ENCODE measurements at regions not wholly inside any gene's neighbourhood (a gene's known extent, or its start where the extent isn't known, plus 50 kb on each side); places are given as distances from the start of the nearest gene placed in this dataset.
A peak's percentile ranks its signal among the peaks of the same experiment; 100 is the strongest.
"Not testable (repeated sequence)": the region's sequence is repeated elsewhere in the genome, so short reads cannot be mapped to it uniquely, and the experiment has no call there.

DNA sequence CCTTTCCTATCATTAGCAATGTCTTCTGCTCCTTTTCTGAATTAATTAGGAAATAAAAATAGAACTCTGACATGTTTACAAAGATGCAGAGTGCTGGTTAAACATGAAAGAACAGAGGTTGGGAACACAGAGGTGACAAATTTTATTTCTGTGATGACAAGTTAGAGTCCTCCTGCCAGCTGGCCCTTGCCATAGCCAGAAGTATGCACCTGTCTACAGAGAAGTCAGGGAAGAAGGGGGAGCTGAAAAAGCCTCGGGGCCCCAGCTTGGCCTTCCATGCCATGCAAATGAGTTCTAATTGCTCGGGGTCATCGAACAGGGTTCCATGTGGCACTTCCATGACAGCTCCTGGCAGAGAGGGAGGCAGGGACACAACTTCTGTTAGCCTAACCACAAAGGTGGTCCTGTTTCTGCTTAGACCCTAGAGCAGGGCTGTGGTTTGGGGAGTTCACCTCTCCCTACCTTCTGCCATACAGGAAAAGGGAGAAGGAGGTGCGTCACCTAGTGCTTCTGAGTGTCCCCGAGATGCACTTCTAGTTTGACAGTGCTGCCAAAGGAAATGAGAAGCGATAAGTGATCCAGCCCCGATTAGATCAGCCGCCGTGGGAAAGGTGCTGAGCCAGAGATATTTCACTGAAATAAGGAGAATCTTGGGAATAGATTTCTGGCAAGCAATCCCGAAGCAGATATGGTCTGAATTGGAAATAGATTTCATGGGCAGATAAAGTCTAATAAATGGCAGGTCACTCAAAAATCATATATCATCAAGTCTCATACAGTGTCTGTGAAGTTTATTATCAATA is 155.8 kb upstream of the FOXN3 start:
- DNase-seq (ENCODE audit: low spot score): no peak

DNA sequence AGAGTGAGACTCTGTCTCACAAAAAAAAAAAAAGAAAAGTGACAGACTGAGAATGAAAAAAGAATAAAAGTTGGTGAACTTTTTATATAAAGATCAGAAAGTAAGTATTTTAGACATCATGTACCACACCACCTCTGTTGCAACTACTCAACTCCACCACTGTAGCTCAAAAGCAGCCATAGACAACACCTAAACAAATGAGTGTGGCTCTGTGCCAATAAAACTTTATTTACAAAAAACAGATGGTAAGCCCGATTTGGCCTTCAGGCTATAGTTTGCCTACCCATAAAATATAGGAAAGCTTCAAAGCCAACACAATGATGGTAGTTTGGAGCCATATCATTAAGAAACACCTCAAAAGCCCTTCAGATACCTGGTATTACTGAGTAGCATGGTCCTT is 154.5 kb upstream of the FOXN3 start:
- no peak for DNase-seq (ENCODE audit: low spot score)

DNA sequence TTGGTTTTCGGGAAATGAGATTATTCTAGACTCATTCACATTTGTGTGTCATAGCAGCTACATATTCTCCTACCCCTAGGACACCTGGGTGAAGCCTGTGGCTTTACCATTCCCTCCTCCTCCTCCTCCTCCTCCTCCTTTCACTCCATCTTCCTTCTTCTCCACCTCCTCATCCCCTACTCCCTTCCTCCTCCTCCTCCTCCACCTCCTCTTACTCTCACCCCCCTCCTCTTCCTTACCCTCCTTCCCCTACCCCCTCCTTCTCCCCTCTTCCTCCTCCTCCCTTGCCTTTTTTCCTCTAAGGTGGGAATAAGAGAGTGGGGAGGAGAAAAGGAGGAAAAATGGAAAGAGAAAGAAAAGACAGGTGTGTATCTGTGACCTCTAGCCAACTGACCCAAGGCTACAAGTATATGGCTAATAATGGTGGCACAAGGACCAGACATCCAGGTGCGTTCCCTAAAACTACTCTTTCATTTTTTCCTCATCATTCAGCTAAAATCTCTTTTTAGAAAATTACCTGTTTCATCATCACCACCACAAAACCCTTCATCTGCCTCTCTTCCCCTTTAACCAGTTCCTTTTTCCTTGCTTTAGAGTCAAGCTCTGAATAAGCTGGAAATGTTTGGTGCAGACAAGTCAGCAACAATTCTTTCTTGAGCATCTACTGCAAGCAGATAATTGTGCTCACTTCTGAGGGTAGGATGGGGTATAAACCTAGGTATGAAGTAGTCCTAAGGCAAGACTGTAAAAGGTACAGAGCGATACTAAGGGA is 149.8 kb upstream of the FOXN3 start:
- no peak for DNase-seq (ENCODE audit: low spot score)

DNA sequence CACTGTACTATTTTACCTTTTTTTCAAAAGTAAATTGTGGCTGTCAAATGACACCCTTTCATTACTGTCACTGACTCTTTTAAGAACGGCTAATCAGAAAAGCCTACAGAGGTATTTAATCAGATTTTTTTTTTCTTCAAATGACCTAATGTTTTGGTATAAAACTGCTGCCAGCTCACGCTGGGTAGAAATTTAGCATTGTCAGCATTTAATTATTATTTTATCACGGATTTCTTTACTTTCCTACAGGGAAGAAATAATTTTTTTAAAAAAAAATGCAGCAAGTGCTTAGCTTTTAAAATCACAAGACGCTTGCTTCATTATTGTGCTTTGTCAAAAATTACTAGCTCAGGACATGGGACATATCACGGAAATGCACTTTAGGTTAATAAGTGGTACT is 149.1 kb upstream of the FOXN3 start:
- DNase-seq (ENCODE audit: low spot score): no peak

DNA sequence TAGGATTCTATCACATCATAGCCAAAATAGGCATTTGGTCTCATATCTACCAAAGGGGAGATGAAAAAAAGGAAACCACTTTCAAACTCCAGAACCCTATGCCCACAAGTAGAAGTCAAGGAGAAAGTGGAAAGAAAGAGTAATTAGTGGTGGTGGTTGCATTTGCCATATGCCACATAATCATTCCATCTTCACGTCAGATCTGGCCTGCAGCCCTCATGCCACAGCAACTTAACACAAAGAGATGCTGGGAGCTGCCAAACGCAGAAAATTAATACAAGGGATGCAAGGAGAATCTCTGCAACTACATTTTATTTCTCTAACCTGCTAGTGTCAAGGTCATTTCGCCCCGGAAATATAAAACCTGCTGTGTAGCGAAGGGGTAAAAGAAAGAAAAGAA is 148.6 kb upstream of the FOXN3 start:
- no peak for DNase-seq (ENCODE audit: low spot score)

DNA sequence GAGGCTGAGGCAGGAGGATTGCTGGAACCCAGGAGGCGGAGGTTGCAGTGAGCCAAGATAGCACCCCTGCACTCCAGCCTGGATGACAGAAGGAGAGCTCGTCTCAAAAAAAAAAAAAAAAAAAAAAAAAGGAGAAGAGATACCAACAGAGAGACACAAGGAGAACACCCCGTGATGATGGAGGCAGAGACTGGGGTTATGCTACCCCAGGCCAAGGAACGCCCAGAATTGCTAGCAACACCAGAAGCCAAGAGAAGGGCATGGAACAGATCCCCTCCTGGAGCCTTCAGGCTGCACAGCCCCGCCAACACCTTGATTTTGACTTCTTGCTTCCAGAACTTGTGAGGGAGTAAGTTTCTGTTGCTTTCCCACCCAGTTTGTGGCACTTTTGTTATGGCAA is 148.0 kb upstream of the FOXN3 start:
- no peak for DNase-seq (ENCODE audit: low spot score)

DNA sequence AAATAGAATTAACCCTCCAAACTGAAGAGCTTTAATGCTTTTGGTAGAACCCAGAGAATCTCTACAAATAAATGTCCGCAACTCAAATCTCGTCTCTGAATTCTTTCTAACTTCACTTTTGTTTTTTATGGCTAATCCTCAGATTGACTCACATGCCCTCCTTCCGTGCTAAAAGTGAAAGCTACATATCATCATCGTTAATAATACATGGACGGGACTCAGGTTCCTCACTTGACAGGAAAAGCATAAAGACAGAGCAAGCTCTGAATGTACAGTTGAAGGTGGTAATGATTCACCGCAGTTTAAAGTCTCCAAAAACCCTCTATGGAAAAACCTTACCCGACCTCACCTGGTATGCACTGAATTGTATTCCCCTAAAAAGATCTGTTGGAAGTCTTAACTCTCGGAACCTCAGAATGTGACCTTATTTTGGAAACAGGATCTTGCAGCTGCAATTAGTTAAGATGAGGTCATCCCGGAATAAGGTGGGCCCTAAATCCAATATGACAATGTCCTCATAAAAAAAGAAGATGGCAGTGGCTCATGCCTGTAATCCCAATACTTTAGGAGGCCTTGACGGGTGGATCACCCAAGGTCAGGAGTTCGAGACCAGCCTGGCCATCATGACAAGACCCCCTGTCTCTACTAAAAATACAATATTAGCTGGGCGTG is 147.4 kb upstream of the FOXN3 start:
- DNase-seq (ENCODE audit: low spot score): no peak

DNA sequence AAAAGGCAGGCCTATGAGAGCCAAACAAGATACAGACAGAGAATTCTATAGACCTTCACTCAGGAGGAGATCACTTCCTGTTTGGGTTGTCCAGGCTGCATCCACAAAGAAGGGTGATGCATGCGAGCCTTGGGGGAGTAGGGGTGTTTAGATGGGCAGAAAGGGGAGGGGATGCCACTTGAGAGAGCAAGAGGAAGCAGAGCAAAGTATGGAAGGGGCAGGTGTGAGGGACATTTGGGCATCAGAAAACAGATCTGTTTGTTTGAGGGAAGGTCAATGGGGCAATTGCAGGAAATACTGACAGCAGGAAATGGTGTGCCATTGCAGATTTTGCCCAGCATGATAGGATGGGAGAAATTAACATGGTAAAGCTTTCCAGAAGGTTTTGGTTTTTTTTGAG is 146.4 kb upstream of the FOXN3 start:
- no peak for DNase-seq (ENCODE audit: low spot score)

DNA sequence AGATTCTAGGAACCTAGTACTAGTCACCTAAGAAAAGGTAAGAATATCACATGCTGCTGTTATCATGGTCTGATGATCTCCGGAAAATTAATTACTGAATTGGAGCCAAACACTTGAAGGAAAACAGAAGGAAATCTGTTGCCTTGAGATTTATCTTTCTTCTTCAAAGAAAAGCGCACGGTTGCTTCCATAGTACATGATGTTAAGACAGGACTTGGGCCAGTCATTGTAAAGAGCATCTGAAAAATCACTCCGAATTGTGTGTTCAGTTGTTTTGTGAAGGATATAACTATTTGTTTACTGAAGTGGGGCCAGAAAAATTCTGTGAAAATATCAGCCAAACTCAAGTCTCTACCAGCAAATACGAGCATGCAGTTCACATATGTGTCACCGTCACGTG is 134.9 kb upstream of the FOXN3 start:
- no peak for DNase-seq (ENCODE audit: low spot score)

DNA sequence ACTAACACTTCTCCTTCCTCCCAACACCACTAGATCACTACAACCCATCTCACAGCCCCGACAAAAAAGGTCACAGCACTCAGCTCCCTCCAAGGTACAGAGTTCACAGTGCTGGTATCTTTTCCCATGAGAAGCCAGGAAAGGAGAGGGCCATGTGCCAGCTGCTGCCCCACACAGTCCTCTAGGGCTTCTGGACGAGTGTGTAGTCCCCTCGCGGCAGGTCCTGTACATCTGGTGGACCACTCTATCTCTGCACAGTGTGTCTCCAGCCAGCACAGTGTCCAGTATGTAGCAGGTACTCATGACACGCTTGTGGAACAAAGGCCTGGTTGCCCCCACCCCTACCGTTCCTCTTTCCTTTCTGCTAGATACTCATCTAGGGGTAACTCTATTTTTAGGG is 134.4 kb upstream of the FOXN3 start:
- DNase-seq (ENCODE audit: low spot score): no peak

DNA sequence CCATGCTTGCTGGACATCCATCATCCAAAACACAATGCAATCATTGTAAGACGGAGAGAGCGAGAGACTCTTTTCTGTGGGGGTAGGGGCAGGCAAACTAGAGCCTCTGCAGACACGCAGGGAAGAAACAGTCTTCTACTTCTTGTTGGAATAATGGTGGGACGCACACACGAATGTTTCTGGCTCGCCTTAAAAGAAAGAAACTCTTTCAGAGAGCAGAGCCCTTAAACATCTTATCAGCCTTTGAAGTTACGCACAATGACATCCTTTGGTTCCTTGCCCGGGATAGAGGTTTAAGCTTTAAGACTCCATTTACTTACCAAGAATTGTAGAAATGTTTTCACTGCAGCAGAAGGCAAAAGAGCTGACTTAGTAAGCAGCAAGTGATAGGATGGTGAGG is 133.8 kb upstream of the FOXN3 start:
- DNase-seq (ENCODE audit: low spot score): peak; percentile 98

DNA sequence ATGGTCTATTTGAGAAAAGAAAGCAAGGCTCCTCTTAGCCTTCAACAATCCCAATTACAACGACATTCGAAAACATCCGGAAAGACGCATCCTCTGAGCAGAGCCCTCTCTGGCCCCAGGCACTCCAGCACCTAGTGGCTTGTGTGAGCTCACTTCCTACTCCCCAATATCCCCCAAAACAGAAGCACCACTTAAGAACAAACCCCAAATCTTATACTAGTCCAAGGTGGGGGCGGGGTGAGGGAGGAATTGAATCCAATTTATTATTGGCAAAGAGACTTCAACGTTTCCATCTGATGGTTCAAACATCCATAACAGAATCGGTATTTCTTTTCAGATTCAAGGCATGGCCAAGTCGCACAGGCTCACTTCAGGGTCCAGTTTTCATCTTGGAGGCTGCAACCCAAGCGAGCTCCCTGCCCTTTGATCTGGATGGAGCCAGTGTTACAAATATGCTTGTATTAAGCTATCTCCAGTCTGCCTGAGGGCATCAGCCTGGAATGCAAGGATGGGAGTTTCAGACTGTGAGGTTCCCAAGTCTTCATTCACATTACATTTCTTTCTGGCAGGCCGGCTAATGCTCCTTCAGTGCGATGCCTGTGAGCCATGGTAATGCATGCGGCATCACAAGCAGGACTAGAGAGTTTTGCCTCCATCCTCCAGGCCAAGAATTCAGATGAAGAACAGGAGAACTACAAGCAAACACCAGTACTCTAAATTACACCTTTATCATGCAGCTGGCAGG is 132.5 kb upstream of the FOXN3 start:
- peak; percentile 91 for DNase-seq (ENCODE audit: low spot score)

DNA sequence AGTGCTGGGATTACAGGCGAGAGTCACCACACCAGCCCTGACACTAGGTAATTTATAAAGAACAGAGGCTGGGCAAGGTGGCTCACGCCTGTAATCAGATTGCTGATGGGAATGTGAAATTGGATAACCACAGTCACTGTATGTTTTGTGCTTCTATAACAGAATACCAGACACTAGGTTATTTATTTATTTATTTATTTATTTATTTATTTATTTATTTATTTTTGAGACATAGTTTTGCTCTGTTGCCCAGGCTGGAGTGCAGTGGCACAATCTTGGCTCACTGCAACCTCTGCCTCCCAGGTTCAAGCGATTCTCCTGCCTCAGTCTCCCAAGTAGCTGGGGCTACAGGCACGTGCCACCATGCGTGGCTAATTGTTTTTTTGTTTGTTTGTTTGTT is 130.0 kb upstream of the FOXN3 start:
- DNase-seq (ENCODE audit: low spot score): not testable (repeated sequence)

DNA sequence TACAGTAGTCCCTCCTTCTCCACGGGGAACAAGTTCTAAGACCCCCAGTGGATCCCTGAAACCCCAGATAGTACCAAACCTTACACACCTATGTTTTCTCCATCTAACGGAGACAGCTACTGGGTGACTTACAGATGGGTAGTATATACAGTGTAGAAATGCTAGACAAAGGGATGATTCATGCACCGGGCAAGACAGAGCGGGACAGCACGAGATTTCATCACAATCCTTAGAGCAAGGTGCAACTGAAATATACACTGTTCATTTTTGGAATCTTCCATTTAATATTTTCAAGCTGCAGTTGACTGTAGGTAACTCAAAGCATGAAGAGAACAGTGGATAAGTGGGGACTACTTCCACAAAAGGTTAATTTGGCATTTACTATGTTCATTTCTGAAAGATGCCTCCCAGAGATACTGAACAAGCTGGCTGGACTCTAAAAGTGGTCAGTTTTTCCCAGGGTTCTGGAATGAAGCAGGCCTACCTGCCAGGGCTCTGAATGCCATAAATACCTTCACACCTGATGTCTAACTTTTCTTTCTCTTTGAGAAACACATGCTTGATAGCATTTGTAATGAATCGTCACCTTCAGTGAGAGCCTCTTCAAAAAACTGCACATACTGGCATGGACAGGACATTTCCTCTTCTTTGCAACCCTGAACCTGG is 127.7 kb upstream of the FOXN3 start:
- DNase-seq (ENCODE audit: low spot score): no peak

DNA sequence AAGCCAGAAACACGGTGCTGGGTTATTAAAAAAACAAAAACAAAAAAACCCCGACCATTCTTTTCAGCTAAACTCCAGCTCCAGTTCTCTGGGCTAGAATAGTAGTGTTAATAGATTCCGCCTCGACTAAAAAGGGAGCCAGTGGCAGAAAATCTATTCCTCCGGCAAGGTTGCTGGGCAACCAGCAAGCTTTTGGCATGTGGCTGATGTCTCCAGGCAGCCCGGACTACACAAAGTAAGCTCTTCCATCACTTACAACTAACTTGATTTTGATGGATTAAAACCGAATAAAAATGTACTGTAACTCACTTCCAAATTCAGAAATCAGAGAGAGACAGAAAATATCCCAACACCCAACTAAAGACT is 126.4 kb upstream of the FOXN3 start:
- no peak for DNase-seq (ENCODE audit: low spot score)

DNA sequence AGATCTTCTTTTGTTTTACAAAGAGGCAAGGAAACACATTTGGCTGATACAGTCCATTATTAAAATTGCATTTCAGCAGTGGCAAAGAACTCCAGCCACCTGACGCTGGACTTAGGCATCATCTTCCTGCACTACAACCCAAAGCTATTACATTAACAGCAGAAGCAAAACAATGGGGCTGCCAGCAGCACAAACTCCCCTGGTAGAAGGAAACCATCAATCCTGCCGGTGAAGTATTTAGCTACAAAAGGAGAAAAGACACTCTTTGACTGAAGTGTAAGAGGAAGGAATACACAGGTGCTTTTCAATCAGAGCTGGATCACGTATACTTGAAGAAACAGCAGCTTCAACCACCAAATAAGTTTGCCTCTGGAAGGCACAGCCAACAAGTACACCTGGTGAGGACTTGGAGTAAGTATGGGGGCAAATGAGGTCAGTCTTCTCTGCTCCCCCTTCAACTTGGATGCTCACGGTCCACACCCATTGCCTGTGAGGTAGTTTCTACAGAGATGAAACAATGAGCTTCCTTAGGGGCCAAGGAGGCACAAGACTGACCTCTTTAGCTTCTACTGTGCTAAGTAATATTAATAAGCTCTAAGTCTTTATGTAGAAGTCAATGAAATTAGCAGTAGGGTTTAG is 125.9 kb upstream of the FOXN3 start:
- DNase-seq (ENCODE audit: low spot score): no peak

DNA sequence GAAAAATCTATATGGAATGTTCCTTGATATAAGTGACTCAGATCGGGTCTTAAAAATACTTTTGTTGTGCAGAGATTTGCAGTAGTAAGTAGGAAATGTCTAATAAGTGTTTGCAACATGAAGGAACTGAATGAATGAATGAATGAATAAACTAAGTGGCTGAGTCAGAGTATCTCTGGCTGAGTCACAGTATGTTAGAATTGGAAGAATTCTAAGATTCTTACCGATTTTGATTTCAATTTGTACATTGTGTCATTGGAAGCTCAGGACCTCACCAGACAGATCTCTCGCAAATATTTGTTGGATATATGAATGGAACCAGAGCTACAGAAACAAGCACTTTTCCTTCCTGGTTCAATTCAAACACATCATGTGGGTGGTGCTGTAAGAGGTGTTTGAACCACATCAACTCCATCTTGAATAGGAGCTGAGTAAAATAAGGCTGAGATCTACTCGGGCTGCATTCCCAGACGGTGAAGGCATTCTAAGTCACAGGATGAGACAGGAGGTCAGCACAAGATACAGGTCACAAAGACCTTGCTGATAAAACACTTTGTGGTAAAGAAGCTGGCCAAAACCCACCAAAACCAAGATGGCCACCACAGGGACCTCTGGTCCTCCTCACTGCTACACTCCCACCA is 123.9 kb upstream of the FOXN3 start:
- peak; percentile 29 for DNase-seq (ENCODE audit: low spot score)

DNA sequence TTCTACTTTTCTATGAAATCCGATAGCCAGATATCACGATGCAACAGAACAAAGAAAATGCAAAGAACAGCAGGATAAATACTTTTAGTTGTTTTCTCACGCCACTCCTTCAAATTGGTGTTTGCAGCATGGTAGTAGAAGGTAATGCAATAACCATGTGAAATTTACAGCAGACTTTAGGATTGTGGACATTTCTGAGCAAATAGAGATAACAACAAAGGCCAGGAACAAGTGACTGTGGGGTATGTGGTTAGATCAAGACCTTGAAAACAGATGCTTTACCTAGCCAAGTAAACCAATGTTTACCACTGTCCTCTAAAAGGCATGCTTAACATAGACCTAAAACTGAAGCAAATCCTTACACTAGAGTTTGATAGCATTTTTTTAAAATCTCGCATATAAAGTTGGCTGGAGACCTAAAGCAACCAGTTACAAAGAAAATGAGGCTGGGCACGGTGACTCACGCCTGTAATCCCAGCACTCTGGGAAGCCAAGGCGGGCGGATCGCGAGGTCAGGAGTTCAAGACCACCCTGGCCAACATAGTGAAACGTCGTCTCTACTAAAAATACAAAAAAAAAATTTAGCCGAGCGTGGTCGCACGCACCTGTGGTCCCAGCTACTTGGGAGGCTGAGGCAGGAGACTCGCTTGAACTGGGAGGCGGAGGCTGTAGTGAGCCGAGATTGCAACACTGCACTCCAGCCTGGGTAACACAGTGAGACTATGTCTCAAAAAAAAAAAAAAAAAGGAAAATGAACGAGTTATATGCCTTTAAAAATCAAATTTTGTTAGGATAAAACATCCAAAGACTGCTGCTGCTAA is 123.2 kb upstream of the FOXN3 start:
- DNase-seq (ENCODE audit: low spot score): peak; percentile 44

DNA sequence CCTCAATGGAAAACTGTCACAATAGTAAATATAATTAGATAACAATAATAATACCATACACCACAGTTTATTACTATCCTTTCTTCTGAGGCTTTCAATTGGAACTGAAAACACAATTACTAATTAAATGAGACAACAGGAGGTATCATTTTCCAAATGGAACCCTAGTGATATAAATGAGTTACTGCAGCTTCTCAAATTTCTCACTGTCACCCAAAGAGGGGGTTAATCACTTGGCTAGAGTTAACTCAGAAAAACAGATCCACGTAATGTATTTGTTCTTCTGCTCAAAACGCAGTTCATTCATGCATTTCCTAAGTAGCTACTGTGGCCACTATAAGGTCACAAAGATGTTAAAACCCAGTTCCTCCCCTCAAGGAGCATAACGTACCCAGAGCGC is 120.9 kb upstream of the FOXN3 start:
- no peak for DNase-seq (ENCODE audit: low spot score)

Measured in umbilical cord (tissue), 1 donor.